AG04450 (cell line): ENCODE measurements at regions not wholly inside any gene's neighbourhood (a gene's known extent, or its start where the extent isn't known, plus 50 kb on each side); places are given as distances from the start of the nearest gene placed in this dataset.

ENCODE experiments used
- CTCF ChIA-PET: fragments of 300-600, 350-600 bp; formaldehyde crosslinking; extraction: SDS; loops from one replicate; lab custom pipeline; 2022; ENCODE audit warnings: antibody characterized with exemption, inconsistent platforms; lab: Charles Lee
- POLR2A ChIA-PET: fragments of 350-600 bp; formaldehyde crosslinking; extraction: SDS; loops from one replicate; lab custom pipeline; 2021; ENCODE audit warnings: antibody characterized with exemption, inconsistent platforms; lab: Yijun Ruan, JAX
- DNase-seq: peaks from one replicate; pipeline ENCODE4 v3.0.0-alpha.2; 2011; ENCODE audit warnings: low read depth, low spot score
- H3K27ac ChIP-seq: one replicate; pipeline ENCODE4 v1.5.1; 2012; ENCODE audit warnings: low read depth, low read length, control low read depth
- H3K27me3 ChIP-seq: one replicate; pipeline ENCODE4 v1.6.0; 2012; ENCODE audit warnings: low read length; ENCODE audit not compliant: control insufficient read depth, insufficient read depth
- H3K4me3 ChIP-seq: 2 replicates; pipeline ENCODE4 v1.5.1; 2011; ENCODE audit warnings: mild to moderate bottlenecking, low read depth, low read length, control low read depth
- H3K9me3 ChIP-seq: 2 replicates; pipeline ENCODE4 v1.5.1; 2012; ENCODE audit warnings: low read length; ENCODE audit not compliant: control insufficient read depth, insufficient read depth
- TF ChIP-seq, protein P1 (sequence below): IDR thresholded peaks from 2 replicates; pipeline ENCODE4 v1.5.1; 2011; ENCODE audit warnings: low read depth, low read length, control low read depth, inconsistent platforms

- CTCF ChIA-PET, result no interaction called here
- TF ChIP-seq, protein P1, sequence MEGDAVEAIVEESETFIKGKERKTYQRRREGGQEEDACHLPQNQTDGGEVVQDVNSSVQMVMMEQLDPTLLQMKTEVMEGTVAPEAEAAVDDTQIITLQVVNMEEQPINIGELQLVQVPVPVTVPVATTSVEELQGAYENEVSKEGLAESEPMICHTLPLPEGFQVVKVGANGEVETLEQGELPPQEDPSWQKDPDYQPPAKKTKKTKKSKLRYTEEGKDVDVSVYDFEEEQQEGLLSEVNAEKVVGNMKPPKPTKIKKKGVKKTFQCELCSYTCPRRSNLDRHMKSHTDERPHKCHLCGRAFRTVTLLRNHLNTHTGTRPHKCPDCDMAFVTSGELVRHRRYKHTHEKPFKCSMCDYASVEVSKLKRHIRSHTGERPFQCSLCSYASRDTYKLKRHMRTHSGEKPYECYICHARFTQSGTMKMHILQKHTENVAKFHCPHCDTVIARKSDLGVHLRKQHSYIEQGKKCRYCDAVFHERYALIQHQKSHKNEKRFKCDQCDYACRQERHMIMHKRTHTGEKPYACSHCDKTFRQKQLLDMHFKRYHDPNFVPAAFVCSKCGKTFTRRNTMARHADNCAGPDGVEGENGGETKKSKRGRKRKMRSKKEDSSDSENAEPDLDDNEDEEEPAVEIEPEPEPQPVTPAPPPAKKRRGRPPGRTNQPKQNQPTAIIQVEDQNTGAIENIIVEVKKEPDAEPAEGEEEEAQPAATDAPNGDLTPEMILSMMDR, result no peak
- Histone ChIP-seq H3K4me3 (no peak overlapping the region), H3K27me3 (no peaks in the 10 kb centered on the region), H3K9me3 (no peaks in the 10 kb centered on the region), H3K27ac (no peak overlapping the region)
- POLR2A ChIA-PET, result no interaction called here
- DNase-seq, result no peak
These were observed 159.3 kb downstream of the FAM124B start for GRCh38 chr2:224242561-224242960.

DNA sequence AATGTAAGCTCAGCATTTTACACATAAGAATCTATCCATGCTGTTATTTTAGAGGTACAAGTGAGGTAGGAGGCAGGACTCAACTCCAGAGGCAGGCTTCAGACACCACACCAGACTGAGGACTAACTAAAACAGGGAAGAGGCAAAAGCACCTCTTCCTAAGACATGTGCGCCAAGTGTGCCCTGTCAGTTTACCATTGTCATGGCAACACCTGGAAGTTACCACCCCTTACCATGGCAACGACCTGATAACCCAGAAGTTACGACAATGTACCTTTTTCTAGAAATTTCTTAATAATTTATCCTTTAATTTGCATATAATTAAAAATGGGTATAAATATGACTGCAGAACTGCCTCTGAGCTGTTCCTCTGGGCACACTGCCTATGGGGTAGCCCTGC lies 160.1 kb downstream of the FAM124B start:
- DNase-seq, result no peak
- CTCF ChIA-PET, result no interaction called here
- TF ChIP-seq, protein P1, result no peak
- no peak overlapping the region for H3K4me3 ChIP-seq
- H3K27me3 ChIP-seq, result no peaks in the 10 kb centered on the region
- POLR2A ChIA-PET, result no interaction called here
- H3K9me3 ChIP-seq, result no peaks in the 10 kb centered on the region
- H3K27ac ChIP-seq, result no peak overlapping the region

DNA sequence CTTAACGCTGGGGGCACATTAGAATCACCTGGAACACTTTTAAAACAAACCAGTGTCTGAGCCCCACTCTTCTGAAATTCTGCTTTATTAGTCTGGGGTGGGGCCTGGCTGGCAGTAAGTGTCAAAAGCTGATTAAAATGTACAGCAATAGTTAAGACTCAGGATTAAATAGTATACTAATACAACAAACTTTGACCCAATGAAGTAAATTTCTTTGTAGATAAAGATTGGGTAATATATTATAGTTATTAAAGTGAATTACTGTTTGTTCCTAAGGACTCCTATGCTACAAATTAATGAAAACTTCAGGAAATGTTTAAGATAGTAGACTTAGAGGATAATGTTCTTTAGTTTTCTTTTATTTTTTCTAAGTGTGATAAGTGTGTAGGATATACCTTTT lies 160.9 kb downstream of the FAM124B start:
- H3K9me3 ChIP-seq, result no peaks in the 10 kb centered on the region
- H3K27ac ChIP-seq, result no peak overlapping the region
- no peak overlapping the region for H3K4me3 ChIP-seq
- TF ChIP-seq, protein P1, result no peak
- POLR2A ChIA-PET, result no interaction called here
- H3K27me3 ChIP-seq, result no peaks in the 10 kb centered on the region
- no peak for DNase-seq
- CTCF ChIA-PET, result no interaction called here

DNA sequence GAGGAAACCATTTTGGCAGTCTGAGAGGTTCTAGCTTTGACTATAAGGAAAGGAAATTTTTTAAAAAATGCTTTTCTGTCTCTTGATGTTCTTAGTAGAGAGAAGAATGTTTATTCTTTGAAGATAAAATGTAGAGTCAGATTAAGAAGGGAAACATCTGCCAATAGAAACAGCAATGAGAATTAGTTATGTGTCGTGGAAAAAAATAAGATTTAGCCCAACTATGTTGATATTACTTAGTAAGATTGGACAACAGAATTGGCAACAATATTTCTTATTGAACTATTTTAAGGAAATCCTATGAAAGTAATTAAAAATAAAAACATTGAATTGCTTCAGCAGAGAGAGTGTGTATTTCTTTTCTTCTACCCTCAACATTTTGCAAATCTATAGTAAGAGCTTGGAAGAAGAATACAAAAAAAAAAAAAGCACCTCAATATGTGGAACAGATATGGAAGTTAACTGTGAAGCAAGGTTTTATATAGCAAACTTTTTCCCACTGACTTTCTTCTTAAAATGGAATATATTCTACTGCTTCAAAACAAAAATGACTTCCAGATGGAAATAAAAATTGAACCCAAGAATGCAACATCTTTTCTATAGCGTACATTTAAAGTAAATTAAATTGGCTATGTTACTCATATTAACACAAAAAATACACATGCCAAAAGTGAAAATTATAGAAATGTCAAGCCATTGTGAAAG lies 177.9 kb downstream of the FAM124B start:
- H3K27ac ChIP-seq, result no peak overlapping the region
- POLR2A ChIA-PET, result no interaction called here
- TF ChIP-seq, protein P1, result no peak
- no peak overlapping the region for H3K4me3 ChIP-seq
- H3K27me3 ChIP-seq, result no peaks in the 10 kb centered on the region
- DNase-seq, result no peak
- peaks cover 3% of the 10 kb centered on the region; the same call in 1 of the 2 replicates for H3K9me3 ChIP-seq
- CTCF ChIA-PET, result interaction anchor here (1.6 to 2.2 kb wide), 2 partner anchors 230 to 231 kb away, joined by 3 to 11 read pairs; no protein-coding TSS in a partner anchor

GRCh38 chr2:224222974-224223373 lies 178.9 kb downstream of the FAM124B start:
- ChIA-PET POLR2A (no interaction called here), CTCF (interaction anchor here (1.0 to 2.2 kb wide), 3 partner anchors 62 to 253 kb away, joined by 3 to 11 read pairs (median 4); no protein-coding TSS in a partner anchor)
- no peak overlapping the region for H3K27ac ChIP-seq

More at GRCh38 chr2:224222974-224223373, 178.9 kb downstream of the FAM124B start:
- DNase-seq, result no peak
- Histone ChIP-seq H3K4me3 (no peak overlapping the region), H3K27me3 (no peaks in the 10 kb centered on the region), H3K9me3 (peaks cover 5% of the 10 kb centered on the region; the same call in 1 of the 2 replicates)
- TF ChIP-seq, protein P1, result no peak
